ENCODE measurements at regions not wholly inside any gene's neighbourhood (a gene's known extent, or its start where the extent isn't known, plus 50 kb on each side); places are given as distances from the start of the nearest gene placed in this dataset.
"Not testable (repeated sequence)": the region's sequence is repeated elsewhere in the genome, so short reads cannot be mapped to it uniquely, and the experiment has no call there.

- H3K27me3 ChIP-seq (ENCODE audit: control insufficient read depth, insufficient read depth, low read length) = peaks cover 39% of the 10 kb centered on the region
- no peaks in the 10 kb centered on the region for H3K36me3 ChIP-seq (ENCODE audit: control insufficient read depth, insufficient read depth, low read length)
- H3K4me3 ChIP-seq (ENCODE audit: low read depth, low read length) = no peak overlapping the region
- peaks cover 2% of the 10 kb centered on the region; the same call in 1 of the 2 replicates for H3K4me1 ChIP-seq (ENCODE audit: control insufficient read depth, insufficient read depth, low read length)
- H3K9ac ChIP-seq (ENCODE audit: low read depth, low read length) = no peak overlapping the region
- H3K9me3 ChIP-seq (ENCODE audit: control insufficient read depth, insufficient read depth, low read length) = no peaks in the 10 kb centered on the region
- H3K27ac ChIP-seq (ENCODE audit: low read depth, low read length) = no peak overlapping the region
Measured at GRCh38 chr3:69688400-69688799, 50.9 kb upstream of the MITF start.

- Histone ChIP-seq H3K27me3 (ENCODE audit: control insufficient read depth, insufficient read depth, low read length) (peaks cover 47% of the 10 kb centered on the region), H3K9me3 (ENCODE audit: control insufficient read depth, insufficient read depth, low read length) (no peaks in the 10 kb centered on the region)
Measured at GRCh38 chr3:69687641-69688040, 51.6 kb upstream of the MITF start.

DNA sequence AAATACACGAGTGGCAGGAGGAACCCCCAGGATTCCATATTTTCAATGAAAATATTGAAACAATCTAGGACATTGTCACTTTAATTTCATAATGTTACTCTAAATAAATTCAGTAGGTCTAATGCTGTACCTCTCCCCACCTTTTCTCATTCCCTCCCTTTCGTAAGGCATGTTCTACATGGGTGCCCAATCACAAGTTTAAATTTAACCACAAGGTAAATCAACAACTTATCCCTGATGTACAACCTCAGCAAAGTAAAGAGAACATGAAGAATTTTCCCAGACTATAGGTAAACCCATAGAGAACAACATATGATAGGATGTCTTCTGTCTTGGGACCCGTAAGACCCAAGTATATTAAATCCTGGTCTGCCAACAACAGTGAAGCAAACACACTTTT is 53.2 kb upstream of the MITF start:
- H3K27me3 ChIP-seq (ENCODE audit: control insufficient read depth, insufficient read depth, low read length) = peaks cover 63% of the 10 kb centered on the region
- no peaks in the 10 kb centered on the region for H3K9me3 ChIP-seq (ENCODE audit: control insufficient read depth, insufficient read depth, low read length)
- H3K27ac ChIP-seq (ENCODE audit: low read depth, low read length) = no peak overlapping the region

More at GRCh38 chr3:69687641-69688040, 51.6 kb upstream of the MITF start:
- no peak overlapping the region for H3K9ac ChIP-seq (ENCODE audit: low read depth, low read length)
- H3K4me3 ChIP-seq (ENCODE audit: low read depth, low read length) = no peak overlapping the region
- H3K4me1 ChIP-seq (ENCODE audit: control insufficient read depth, insufficient read depth, low read length) = peaks cover 10% of the 10 kb centered on the region
- H3K27ac ChIP-seq (ENCODE audit: low read depth, low read length) = no peak overlapping the region
- no peaks in the 10 kb centered on the region for H3K36me3 ChIP-seq (ENCODE audit: control insufficient read depth, insufficient read depth, low read length)

GRCh38 chr3:69684309-69684961 is 54.8 kb upstream of the MITF start:
- no peak overlapping the region for H3K9ac ChIP-seq (ENCODE audit: low read depth, low read length)
- no peak overlapping the region for H3K27ac ChIP-seq (ENCODE audit: low read depth, low read length)
- peaks cover 72% of the 10 kb centered on the region for H3K27me3 ChIP-seq (ENCODE audit: control insufficient read depth, insufficient read depth, low read length)
- no peaks in the 10 kb centered on the region for H3K36me3 ChIP-seq (ENCODE audit: control insufficient read depth, insufficient read depth, low read length)
- H3K9me3 ChIP-seq (ENCODE audit: control insufficient read depth, insufficient read depth, low read length) = no peaks in the 10 kb centered on the region
- peaks cover 12% of the 10 kb centered on the region for H3K4me1 ChIP-seq (ENCODE audit: control insufficient read depth, insufficient read depth, low read length)
- no peak overlapping the region for H3K4me3 ChIP-seq (ENCODE audit: low read depth, low read length)

More for the DNA sequence above, 53.2 kb upstream of the MITF start:
- H3K4me1 ChIP-seq (ENCODE audit: control insufficient read depth, insufficient read depth, low read length) = peaks cover 12% of the 10 kb centered on the region
- H3K9ac ChIP-seq (ENCODE audit: low read depth, low read length) = no peak overlapping the region
- H3K36me3 ChIP-seq (ENCODE audit: control insufficient read depth, insufficient read depth, low read length) = no peaks in the 10 kb centered on the region
- no peak overlapping the region for H3K4me3 ChIP-seq (ENCODE audit: low read depth, low read length)

- Histone ChIP-seq H3K27me3 (ENCODE audit: control insufficient read depth, insufficient read depth, low read length) (peaks cover 72% of the 10 kb centered on the region), H3K4me3 (ENCODE audit: low read depth, low read length) (no peak overlapping the region), H3K9ac (ENCODE audit: low read depth, low read length) (no peak overlapping the region), H3K36me3 (ENCODE audit: control insufficient read depth, insufficient read depth, low read length) (no peaks in the 10 kb centered on the region), H3K27ac (ENCODE audit: low read depth, low read length) (peak overlapping the region; percentile 21), H3K9me3 (ENCODE audit: control insufficient read depth, insufficient read depth, low read length) (no peaks in the 10 kb centered on the region), H3K4me1 (ENCODE audit: control insufficient read depth, insufficient read depth, low read length) (peaks cover 12% of the 10 kb centered on the region)
Measured at GRCh38 chr3:69683082-69683806, 56.0 kb upstream of the MITF start.

GRCh38 chr3:69677456-69677855 is 61.8 kb upstream of the MITF start:
- H3K4me3 ChIP-seq (ENCODE audit: low read depth, low read length); H3K4me1 ChIP-seq (ENCODE audit: control insufficient read depth, insufficient read depth, low read length); H3K9me3 ChIP-seq (ENCODE audit: control insufficient read depth, insufficient read depth, low read length); H3K27ac ChIP-seq (ENCODE audit: low read depth, low read length); H3K9ac ChIP-seq (ENCODE audit: low read depth, low read length); H3K36me3 ChIP-seq (ENCODE audit: control insufficient read depth, insufficient read depth, low read length): not testable (repeated sequence)
- peaks cover 26% of the 10 kb centered on the region for H3K27me3 ChIP-seq (ENCODE audit: control insufficient read depth, insufficient read depth, low read length)

DNA sequence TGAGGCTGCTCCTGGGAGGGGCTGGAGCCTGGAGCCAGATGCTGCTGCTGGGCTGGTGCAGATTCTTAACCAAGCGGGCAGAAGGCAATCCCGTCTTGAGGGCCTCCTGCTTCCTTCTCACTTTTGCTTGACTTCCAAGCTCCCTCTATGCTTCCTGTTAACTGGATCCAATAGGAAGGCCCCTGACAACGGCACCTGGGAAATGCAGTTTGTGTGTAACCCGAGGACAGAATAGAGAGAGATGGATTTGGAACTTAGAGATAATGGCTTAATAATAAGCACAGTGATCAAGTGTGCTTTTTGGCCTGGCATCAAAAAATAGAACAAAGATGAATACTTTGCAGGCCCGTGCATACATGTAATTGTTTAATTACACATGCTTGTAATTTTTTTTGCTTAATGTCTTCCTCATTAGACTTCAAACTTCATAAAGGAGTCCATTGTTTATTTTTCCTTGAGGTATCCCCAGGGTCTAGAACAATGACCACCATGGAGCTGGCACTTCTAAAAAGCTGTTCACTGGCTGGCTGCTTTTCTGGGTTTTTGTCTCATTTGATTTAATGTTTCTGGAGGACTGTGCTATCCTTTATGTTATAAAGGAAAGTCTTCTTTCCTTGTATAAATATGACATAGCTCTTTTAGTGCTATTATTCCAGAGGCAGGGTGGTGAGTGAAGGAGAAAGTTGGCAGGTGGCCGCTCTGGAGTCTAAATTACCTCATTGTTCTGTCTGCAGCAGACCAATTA is 63.3 kb upstream of the MITF start:
- Histone ChIP-seq H3K27me3 (ENCODE audit: control insufficient read depth, insufficient read depth, low read length) (peaks cover 11% of the 10 kb centered on the region), H3K4me3 (ENCODE audit: low read depth, low read length) (no peak overlapping the region), H3K36me3 (ENCODE audit: control insufficient read depth, insufficient read depth, low read length) (no peaks in the 10 kb centered on the region), H3K9me3 (ENCODE audit: control insufficient read depth, insufficient read depth, low read length) (no peaks in the 10 kb centered on the region), H3K4me1 (ENCODE audit: control insufficient read depth, insufficient read depth, low read length) (no peaks in the 10 kb centered on the region), H3K27ac (ENCODE audit: low read depth, low read length) (no peak overlapping the region), H3K9ac (ENCODE audit: low read depth, low read length) (no peak overlapping the region)

- Histone ChIP-seq H3K27ac (ENCODE audit: low read depth, low read length) (no peak overlapping the region), H3K4me3 (ENCODE audit: low read depth, low read length) (no peak overlapping the region), H3K9ac (ENCODE audit: low read depth, low read length) (no peak overlapping the region), H3K9me3 (ENCODE audit: control insufficient read depth, insufficient read depth, low read length) (no peaks in the 10 kb centered on the region), H3K36me3 (ENCODE audit: control insufficient read depth, insufficient read depth, low read length) (no peaks in the 10 kb centered on the region), H3K27me3 (ENCODE audit: control insufficient read depth, insufficient read depth, low read length) (no peaks in the 10 kb centered on the region), H3K4me1 (ENCODE audit: control insufficient read depth, insufficient read depth, low read length) (no peaks in the 10 kb centered on the region)
Measured at GRCh38 chr3:69674752-69675151, 64.5 kb upstream of the MITF start.

- Histone ChIP-seq H3K27me3 (ENCODE audit: control insufficient read depth, insufficient read depth, low read length) (no peaks in the 10 kb centered on the region), H3K4me3 (ENCODE audit: low read depth, low read length) (no peak overlapping the region), H3K9me3 (ENCODE audit: control insufficient read depth, insufficient read depth, low read length) (no peaks in the 10 kb centered on the region), H3K36me3 (ENCODE audit: control insufficient read depth, insufficient read depth, low read length) (no peaks in the 10 kb centered on the region), H3K9ac (ENCODE audit: low read depth, low read length) (no peak overlapping the region), H3K4me1 (ENCODE audit: control insufficient read depth, insufficient read depth, low read length) (no peaks in the 10 kb centered on the region), H3K27ac (ENCODE audit: low read depth, low read length) (no peak overlapping the region)
Measured at GRCh38 chr3:69671082-69671952, 67.9 kb upstream of the MITF start.

- H3K4me1 ChIP-seq (ENCODE audit: control insufficient read depth, insufficient read depth, low read length) = no peaks in the 10 kb centered on the region
- no peaks in the 10 kb centered on the region for H3K27me3 ChIP-seq (ENCODE audit: control insufficient read depth, insufficient read depth, low read length)
- H3K9ac ChIP-seq (ENCODE audit: low read depth, low read length) = no peak overlapping the region
- H3K9me3 ChIP-seq (ENCODE audit: control insufficient read depth, insufficient read depth, low read length) = no peaks in the 10 kb centered on the region
- H3K36me3 ChIP-seq (ENCODE audit: control insufficient read depth, insufficient read depth, low read length) = no peaks in the 10 kb centered on the region
- no peak overlapping the region for H3K27ac ChIP-seq (ENCODE audit: low read depth, low read length)
- no peak overlapping the region for H3K4me3 ChIP-seq (ENCODE audit: low read depth, low read length)
Measured at GRCh38 chr3:69669070-69669469, 70.2 kb upstream of the MITF start.

All from HUES48 (cell line).